BE2C (cell line): ENCODE measurements at regions not wholly inside any gene's neighbourhood (a gene's known extent, or its start where the extent isn't known, plus 50 kb on each side); places are given as distances from the start of the nearest gene placed in this dataset.
"Not testable (repeated sequence)": the region's sequence is repeated elsewhere in the genome, so short reads cannot be mapped to it uniquely, and the experiment has no call there.

Experiments
- DNase-seq: peaks from one replicate; pipeline ENCODE4 v3.0.0-alpha.2; 2020
- H3K27me3 ChIP-seq: fragments of 250-450 bp; sonication (Bioruptor Pico); 2 replicates; pipeline ENCODE4 v1.5.1; 2020; ENCODE audit warnings: mild to moderate bottlenecking
- H3K36me3 ChIP-seq: fragments of 250-450 bp; sonication (Bioruptor Pico); 2 replicates; pipeline ENCODE4 v1.5.1; 2020; ENCODE audit warnings: mild to moderate bottlenecking
- H3K4me1 ChIP-seq: fragments of 250-450 bp; sonication (Bioruptor Pico); 2 replicates; pipeline ENCODE4 v1.5.1; 2020
- H3K4me3 ChIP-seq: 2 replicates; pipeline ENCODE4 v1.5.1; 2011; ENCODE audit warnings: low read depth, low read length
- H3K9me3 ChIP-seq: fragments of 250-450 bp; sonication (Bioruptor Pico); 2 replicates; pipeline ENCODE4 v1.5.1; 2020
- TF ChIP-seq, protein P1 (sequence below): IDR thresholded peaks from 2 replicates; pipeline ENCODE4 v1.5.1; 2012; ENCODE audit warnings: mild to moderate bottlenecking, low read depth, low read length

DNA sequence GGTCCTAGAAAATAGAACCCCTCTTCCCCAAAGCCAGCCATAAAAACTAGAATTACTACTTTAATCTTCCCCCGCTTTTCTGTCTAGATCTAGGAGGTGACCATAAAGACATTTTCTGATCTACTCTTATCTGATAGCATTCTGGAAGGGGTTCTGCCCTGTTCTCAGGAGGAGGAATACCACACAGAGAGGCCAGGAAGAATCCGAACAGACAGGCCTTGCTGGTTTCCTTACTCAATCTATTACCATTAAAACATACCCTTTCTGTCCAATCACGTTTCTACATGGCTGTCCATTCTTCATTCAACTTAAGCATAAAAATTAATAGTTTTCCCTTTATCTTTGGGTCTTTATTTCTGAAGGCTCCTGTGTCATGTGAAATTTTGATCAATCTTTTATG lies 198.7 kb downstream of the GPAT3 start:
- Histone ChIP-seq H3K27me3 (no peaks in the 10 kb centered on the region), H3K9me3 (no peaks in the 10 kb centered on the region), H3K4me1 (no peaks in the 10 kb centered on the region), H3K36me3 (no peaks in the 10 kb centered on the region), H3K4me3 (no peak overlapping the region)
- TF ChIP-seq, protein P1, sequence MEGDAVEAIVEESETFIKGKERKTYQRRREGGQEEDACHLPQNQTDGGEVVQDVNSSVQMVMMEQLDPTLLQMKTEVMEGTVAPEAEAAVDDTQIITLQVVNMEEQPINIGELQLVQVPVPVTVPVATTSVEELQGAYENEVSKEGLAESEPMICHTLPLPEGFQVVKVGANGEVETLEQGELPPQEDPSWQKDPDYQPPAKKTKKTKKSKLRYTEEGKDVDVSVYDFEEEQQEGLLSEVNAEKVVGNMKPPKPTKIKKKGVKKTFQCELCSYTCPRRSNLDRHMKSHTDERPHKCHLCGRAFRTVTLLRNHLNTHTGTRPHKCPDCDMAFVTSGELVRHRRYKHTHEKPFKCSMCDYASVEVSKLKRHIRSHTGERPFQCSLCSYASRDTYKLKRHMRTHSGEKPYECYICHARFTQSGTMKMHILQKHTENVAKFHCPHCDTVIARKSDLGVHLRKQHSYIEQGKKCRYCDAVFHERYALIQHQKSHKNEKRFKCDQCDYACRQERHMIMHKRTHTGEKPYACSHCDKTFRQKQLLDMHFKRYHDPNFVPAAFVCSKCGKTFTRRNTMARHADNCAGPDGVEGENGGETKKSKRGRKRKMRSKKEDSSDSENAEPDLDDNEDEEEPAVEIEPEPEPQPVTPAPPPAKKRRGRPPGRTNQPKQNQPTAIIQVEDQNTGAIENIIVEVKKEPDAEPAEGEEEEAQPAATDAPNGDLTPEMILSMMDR = no peak
- no peak for DNase-seq

DNA sequence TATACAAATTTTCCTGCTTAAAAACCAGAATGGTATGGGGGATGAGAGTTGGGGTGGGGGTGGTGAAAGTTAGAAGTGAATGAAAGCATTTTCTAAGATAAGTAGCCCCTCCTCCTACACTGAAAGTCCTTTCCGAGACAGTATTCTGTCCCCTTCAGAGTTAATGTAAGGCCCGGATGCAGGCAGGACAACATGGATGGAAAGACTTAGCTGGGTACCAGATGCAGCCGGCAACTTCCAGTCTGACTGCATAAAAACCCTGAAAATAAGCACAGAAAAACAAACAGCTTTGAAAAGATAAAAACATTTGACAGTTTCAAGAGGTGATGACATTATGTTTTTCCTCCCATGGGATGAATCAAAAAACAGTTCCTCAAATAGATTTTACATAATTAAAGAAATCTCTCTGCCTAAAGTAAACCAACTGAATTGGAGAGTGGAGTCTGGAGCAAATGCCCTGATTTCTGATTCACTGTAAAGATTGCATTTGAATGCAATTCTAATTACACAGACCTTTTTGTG lies 196.3 kb downstream of the GPAT3 start:
- H3K27me3 ChIP-seq = no peaks in the 10 kb centered on the region
- H3K4me1 ChIP-seq = no peaks in the 10 kb centered on the region
- no peaks in the 10 kb centered on the region for H3K9me3 ChIP-seq
- H3K36me3 ChIP-seq = no peaks in the 10 kb centered on the region
- no peak for DNase-seq
- no peak overlapping the region for H3K4me3 ChIP-seq
- TF ChIP-seq, protein P1 = no peak

DNA sequence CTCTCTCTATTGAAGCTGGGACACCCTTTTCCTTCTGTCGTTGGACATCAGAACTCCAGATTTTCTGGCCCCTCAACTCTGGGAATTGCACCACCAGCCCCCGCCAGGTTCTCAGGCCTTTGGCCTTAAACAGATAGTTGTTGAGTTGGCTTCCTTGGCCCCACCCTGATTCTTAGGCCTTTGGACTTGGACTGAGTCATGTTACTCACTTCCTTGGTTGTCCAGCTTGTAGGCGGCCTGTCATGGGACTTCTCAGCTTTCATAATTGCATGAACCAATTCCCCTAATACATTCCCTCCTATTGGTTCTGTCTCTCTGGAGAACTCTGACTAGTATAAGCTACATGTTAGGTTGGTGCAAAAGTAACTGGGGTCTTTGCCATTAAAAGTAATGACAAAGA lies 195.7 kb downstream of the GPAT3 start:
- Histone ChIP-seq H3K4me1 (no peaks in the 10 kb centered on the region), H3K4me3 (no peak overlapping the region), H3K9me3 (no peaks in the 10 kb centered on the region), H3K27me3 (no peaks in the 10 kb centered on the region), H3K36me3 (no peaks in the 10 kb centered on the region)
- no peak for DNase-seq
- TF ChIP-seq, protein P1 = no peak

GRCh38 chr4:83730958-83731357 lies 195.1 kb downstream of the GPAT3 start:
- H3K4me3 ChIP-seq, H3K9me3 ChIP-seq, H3K4me1 ChIP-seq, H3K27me3 ChIP-seq, H3K36me3 ChIP-seq, DNase-seq: not testable (repeated sequence)

- Histone ChIP-seq H3K27me3 (no peaks in the 10 kb centered on the region), H3K4me1 (no peaks in the 10 kb centered on the region), H3K4me3 (no peak overlapping the region), H3K9me3 (no peaks in the 10 kb centered on the region), H3K36me3 (no peaks in the 10 kb centered on the region)
- no peak for DNase-seq
- TF ChIP-seq, protein P1 = no peak
Measured at GRCh38 chr4:83728191-83728590, 192.3 kb downstream of the GPAT3 start.

GRCh38 chr4:83725336-83726085 lies 189.6 kb downstream of the GPAT3 start:
- Histone ChIP-seq H3K36me3 (no peaks in the 10 kb centered on the region), H3K9me3 (no peaks in the 10 kb centered on the region), H3K27me3 (no peaks in the 10 kb centered on the region), H3K4me1 (no peaks in the 10 kb centered on the region), H3K4me3 (no peak overlapping the region)
- no peak for DNase-seq
- TF ChIP-seq, protein P1 = no peak
